8988T (cell line): ENCODE measurements at regions not wholly inside any gene's neighbourhood (a gene's known extent, or its start where the extent isn't known, plus 50 kb on each side); places are given as distances from the start of the nearest gene placed in this dataset.
"Not testable (repeated sequence)": the region's sequence is repeated elsewhere in the genome, so short reads cannot be mapped to it uniquely, and the experiment has no call there.

ENCODE experiments used
- DNase-seq: peaks from one replicate; pipeline ENCODE4 v3.0.0; 2011

DNA sequence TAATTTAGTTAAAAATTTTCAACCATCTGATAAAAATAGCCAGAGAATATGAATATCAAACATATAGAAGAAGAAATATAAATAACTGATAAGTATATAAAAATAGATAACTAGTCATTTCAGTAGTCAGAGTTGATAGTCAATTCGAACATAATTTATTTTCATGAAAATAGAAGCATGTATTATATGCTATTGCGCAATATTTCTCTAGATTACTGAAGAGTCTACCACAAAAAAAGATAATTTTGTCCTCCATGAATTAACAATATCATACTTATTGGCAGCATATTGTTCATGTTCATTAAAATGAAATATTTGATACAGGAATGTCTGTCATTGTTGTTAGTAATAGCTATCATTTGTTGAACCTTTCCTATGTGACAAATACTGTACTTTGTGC is 376.2 kb upstream of the TOM1L1 start:
- DNase-seq, result no peak

DNA sequence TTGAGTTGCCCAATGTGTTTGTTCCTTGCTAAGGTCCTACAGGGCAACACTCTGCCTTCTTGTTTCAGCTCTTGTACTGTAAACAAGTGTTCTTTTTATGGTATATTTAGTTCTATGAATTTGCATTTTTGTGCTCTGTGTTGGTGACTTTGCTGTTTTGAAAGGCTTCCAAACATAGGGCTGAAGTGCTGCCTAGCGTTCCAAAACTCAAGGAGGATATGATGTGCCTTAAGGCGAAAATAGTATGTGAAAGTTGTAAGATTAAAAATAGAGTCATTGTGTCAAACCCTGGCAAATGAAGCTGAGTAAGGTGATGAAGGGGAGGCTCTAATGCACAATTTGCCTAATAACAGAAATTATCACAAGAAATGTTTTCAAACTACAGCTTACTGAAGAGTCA is 372.7 kb upstream of the TOM1L1 start:
- DNase-seq, result no peak

DNA sequence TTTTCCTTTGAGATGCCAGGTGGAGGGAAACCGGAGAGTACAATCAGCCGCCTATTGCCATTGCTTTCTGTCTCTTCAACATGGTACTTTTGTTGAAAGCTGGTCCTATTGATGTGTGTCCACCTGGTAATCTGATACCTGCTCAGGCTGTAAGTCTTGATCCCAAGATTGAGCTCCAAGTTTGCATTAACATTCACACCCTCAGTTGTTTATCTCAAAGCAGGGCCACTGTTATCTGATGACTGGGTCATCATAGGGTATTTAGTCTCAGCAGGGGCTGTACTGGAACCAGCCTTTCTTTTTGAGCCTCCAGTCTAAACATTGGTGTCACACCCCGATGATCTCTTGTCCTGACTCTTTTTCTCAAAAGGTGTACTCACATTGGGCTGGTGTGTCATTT is 370.3 kb upstream of the TOM1L1 start:
- no peak for DNase-seq

DNA sequence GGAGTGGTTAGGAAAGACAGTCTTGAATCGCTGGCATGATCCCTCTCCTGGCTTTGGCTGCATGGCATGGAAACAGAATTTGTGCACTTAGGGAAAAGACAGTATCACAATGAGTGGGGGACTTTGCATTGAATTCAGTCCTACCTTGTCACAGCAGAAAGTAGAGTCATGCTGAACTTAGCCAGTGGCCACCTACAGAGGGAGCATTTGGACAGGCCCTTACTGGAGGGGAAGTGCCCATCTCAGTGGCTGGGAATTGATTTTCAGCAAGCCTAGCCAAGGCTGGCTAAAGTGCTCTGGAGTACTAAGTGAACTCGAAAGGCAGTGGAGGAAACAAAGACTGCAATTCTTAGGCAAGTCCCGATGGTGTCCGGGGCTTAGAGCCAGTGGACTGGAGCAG is 364.3 kb upstream of the TOM1L1 start:
- DNase-seq, result no peak

DNA sequence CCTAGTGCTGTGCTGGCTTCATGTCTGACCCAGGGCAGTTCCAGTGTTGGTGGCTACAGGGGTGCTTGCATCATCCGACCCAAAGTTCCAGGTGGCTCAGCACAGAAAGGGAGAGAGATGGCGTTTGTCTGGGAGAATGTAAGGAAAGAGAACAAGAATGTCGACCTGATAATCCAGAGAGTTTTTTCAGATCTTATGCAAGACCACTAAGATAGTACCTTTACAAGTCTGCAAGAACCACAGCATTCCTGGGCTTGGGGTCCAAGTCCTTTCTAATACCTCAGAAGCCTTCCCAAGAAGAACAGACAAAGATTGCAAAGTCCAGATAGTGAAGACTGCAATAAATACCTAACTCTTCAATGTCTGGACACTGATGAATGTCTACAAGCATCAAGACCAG is 363.0 kb upstream of the TOM1L1 start:
- DNase-seq, result no peak

DNA sequence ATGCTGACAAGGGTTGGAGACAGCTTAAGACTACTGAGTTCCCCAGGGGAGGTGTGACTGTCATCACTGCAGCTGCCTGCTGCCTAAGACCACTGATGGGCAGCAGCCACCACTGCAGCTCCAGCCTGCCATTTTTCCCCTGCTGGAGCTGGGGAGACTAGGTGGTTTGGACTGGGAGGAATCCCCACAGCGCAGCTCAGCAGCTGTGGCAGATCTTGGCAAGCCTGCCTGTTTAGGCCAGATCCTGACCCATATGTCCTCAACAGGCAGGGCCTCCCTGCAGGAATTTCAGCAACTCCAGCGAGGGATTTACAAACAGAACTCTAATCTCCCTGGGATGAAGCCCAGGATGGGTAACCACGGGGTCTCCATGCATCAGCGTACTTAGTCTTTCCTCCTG is 356.4 kb upstream of the TOM1L1 start:
- DNase-seq, result no peak

DNA sequence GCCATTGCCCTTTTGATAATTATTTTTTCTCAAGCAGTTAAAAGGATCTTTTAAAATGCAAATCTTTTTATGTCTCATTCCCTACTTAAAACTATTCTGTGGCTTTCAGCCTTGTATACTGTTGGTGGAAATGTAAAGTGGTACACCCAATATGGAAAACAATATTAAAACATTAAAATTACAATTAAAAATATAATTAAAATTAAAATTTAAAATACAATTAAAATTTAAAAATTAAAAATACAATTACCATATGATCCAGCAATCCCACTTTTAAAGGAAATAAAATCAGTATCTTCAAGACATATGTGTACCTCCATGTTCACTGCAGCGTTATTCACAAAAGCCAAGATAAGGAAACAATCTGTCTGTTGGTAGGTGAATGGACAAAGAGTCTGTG is 340.8 kb upstream of the TOM1L1 start:
- no peak for DNase-seq

DNA sequence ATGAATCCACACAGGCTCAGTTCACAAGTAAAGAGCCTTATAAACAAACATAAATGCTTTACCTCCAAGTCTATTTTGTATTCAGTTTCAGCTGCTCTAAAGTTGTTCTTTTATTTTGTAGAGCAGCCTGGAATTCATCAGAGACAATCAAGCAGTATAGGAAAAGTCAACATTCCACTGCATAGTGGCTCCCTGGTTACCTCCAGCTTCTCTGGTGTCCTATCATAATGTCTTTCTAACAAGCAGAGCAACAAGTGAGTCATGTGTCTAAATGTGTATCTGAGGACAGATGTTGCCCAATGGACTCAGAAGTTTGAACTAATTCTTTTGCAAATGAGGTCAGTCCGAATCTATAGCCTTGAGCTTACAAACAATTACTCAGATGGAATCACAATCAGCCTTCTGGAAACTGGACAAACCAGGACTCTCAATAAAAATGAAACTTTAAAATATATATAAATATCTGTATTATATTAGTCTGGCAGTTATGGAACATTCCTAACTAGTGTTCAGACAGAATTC is 292.0 kb upstream of the TOM1L1 start:
- DNase-seq, result no peak

DNA sequence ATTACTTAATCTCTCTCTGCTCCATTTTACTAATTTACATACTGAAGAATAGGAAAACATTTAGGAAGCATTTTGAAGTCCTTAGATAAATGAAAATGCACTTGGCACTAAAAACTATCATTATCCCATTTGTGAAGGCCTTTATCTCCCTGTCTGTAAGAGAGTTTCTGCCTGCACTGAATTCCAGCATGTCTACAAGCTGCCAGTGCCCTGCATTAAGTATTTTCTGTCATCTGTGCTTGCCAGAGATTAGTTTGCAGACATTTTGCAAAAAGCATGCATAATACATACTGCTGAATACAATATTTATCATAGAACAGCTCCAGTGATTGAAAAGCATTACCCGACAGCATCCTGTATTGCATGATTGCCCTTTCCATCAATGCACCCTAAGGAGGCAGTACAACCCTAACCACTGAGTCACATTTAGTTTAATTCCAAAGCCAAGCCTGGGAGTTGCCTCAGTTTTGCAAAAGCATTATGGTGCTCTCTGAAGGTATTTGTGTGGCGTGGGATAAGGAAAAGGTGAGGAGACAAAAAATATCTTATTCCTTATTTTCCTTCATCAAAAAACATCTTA is 280.2 kb upstream of the TOM1L1 start:
- no peak for DNase-seq

DNA sequence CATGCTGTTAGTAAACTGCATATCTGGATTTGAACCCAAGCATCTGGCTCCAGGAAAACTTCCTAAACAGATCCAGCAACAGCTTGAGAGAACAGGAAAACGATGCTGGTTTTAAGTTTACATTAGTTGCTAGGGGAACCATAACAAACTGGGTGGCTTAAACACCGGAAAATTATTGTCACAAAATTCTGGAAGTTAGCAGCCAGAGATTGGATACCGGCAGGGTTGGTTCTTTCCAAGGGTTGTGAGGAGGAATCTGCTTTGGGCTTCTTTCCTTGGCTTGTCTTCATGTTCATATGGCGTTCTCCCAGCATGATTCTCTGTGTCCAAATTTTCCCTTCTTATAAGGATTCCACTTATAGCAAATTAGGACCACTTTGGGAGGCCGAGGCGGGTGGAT is 276.9 kb upstream of the TOM1L1 start:
- DNase-seq, result no peak

DNA sequence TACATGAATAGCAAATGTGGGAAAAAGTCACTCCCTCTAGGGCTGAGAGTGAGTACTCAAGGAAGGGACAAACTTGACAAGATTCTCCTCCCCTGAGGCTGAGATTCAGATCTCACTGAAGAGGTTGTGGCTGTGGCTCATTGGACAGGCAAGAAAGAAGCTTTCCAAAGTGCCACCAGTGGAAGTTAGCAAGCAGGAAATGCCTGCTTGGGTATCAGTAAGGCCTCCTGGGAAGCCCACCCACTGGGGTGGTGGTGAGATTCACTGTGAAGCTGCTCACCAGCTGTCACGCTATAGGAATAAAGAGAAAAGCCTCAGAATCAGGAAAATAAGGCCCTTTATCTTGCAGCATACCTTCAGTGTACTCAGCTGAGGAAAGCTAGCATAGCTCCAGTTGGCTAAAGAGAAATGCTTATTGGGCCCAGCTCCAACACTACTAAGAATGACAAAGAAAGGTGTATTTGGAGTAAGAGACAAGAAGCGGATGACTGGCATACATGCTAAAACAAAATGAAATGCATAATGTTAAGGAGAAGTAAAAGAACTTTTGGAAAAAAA is 274.4 kb upstream of the TOM1L1 start:
- no peak for DNase-seq

DNA sequence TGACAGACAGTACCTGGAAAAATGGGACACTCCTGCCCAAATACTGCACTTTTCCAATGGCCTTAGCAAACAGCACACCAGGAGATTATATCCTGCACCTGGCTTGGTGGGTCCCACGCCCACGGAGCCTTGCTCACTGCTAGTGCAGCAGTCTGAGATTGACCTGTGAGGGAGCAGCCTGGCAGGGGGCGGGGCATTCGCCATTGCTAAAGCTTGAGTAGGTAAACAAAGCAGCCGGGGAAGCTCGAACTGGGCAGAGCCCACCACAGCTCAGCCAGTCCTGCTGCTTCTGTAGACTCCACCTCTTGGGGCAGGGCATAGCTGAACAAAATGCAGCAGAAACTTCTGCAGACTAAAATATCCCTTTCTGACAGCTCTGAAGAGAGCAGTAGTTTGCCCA is 261.2 kb upstream of the TOM1L1 start:
- DNase-seq, result not testable (repeated sequence)

DNA sequence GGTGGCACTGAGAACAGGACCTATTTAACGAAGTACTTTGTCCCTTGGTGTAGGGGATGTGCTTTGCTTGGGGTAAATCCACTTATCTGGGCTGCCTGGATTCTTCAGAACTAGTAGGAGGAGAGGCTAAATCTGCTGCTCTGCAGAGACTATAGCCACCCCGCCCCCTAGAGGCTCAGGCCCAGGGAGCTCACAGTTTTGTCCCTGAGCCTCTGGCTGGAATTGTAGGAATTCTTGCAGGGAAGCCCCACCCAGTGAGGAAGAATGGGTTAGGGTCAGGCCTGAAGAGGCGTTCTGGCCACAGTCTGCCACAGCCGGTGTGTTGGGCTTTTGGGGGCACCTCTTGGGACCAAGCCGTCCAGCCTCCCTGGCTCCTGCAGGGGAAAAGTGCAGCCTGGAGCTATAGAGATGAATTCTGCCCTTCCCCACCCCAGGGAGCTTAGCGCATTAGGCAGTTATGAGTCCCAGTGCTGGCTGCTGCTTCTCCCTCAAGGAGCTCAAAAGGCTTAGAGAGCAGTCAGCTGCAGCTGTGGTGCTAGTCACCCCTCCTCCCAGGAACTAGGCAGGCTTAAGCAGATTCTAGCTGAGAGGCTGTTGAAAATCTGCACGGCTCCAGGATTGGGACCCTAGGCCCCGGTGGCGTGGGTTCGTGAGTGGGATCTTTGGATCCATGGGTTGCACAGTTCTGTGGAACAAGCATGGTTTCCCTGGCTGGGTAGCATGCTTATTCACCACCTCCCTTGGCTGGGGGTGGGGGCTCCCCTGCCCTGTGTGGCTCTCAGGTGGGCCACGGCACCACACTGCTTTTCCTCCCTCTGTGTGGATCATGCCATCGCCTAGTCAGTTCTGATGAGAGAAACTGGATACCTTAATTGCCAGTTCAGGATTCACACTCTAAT is 237.4 kb upstream of the TOM1L1 start:
- DNase-seq, result no peak

DNA sequence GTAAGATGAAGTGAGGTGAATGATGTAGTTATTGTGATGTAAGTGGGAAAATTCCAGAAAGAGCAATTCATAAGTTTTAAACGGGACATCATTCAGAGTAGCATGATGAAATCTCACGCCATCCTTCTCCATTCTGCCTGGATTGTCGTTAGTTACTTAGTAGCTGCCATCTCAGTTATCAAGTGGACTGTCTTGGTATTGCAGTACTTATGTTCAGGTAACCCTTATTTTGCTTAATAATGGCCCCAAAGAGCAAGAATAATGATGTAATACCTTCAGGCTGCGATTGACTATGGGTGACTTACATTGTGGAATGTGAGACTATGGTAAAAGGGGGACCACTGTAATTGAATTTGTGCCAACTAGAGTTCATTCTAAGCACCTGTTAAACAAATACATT is 234.1 kb upstream of the TOM1L1 start:
- DNase-seq, result no peak

DNA sequence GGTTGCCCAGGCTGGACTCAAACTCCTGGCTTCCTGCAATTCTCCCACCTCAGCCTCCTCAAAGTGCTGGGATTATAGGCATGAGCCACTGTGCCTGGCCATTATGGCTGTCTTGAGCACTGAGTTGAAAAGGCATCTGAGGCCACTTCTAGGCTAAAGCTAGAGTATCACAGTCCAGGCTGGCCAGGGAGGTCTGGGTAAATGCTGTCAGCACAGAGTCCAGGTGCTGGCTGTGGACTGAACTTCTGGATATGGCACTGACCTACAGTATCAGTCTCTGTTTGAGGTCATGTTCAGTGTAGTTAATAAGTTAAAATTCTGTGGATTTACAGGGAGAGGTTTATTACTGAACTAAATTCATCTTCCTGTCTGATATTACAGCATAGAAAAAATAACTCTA is 222.5 kb upstream of the TOM1L1 start:
- DNase-seq, result no peak

DNA sequence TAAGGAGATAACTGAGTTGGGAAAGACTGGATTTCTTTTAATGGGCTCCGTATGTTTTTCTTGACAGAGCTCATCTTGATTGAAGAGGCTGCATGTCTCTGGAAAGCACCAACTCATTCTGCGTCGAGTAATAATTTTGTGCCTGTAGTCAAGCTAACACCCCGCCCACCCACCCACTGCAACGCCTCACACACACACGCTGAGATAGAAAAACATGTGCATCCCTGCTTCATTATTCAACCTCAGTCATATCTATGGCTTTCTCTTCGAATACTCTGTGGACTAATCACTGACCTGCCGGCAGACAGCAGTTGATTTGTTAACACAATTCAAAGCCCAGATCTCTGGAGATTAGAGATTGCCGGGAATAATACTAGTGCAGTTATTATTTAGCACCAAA is 220.2 kb upstream of the TOM1L1 start:
- no peak for DNase-seq

DNA sequence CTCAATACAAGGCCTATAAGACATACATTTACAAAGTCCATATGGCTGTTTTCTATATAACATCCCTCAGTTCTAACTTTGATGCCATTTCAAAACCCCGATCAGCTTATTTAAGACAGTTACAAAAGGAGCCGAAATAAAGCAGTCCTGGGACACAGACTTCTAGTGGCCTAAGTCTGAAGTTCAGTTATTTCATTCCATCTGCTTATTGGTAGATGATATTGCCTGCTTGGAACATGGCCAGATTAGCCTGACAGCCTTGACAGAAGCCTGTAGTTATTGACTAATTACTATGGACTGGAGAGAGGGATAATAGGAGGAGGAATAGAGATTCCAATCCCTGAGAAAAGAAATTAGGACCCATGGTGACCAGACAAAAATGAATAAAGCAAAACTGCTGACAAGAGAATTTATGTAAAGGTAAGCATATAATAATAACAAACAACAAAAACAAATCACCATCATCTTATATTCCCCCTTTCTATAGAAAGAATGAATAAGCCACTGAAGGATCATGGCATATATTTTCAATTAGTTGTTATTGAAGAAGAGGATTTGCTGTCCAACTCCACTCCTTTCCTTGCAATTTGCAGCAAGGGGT is 206.3 kb upstream of the TOM1L1 start:
- no peak for DNase-seq

DNA sequence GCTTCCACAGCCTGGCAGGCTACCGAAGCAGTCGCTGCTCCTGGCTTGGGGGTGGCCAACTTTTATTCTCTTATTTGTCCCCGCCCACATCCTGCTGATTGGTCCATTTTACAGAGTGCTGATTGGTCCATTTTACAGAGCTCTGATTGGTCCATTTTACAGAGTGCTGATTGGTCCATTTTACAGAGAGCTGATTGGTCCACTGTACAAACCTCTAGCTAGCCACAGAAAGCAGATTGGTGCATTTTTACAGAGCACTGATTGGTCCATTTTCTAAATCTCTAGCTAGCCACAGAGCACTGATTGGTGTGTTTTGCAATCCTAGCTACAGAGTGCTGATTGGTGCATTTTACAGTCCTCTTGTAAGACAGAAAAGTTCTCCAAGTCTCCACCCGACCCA is 187.9 kb upstream of the TOM1L1 start:
- DNase-seq, result not testable (repeated sequence)

DNA sequence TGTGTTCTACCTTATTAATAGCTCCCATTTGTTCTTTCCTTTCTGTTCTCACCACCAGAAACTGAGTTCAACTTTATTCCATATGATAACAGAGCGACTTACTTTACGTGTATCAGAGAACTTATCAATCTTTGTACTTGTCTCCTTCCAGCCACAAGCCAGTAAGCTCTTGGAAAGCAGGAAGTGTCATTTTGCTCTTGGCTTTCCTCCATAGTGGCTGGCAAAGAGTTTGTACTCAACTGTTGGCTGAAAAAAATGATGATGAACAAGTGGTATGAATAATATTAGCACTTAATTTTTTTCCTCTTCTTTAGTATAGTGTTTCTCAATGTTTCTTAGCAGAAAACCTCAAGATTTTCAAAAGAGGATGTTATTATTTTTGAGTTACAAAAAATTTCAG is 182.4 kb upstream of the TOM1L1 start:
- no peak for DNase-seq

DNA sequence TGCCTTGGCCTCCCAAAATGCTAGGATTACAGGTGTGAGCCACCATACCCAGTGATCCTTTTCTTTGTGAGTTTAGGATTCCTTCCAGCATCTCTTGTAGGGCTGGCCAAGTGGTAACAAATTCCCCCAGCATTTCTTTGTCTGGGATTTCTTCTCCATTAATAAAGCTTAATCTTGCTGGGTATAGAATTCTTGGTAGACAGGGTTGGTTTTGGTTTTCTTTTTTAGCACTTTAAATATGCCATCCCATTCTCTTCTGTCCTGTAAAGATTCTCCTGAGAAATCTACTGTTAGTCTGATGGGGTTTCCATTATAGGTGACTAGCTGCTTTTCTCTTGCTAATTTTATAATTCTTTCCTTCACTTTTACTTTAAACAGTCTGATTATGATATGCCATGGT is 173.0 kb upstream of the TOM1L1 start:
- no peak for DNase-seq

DNA sequence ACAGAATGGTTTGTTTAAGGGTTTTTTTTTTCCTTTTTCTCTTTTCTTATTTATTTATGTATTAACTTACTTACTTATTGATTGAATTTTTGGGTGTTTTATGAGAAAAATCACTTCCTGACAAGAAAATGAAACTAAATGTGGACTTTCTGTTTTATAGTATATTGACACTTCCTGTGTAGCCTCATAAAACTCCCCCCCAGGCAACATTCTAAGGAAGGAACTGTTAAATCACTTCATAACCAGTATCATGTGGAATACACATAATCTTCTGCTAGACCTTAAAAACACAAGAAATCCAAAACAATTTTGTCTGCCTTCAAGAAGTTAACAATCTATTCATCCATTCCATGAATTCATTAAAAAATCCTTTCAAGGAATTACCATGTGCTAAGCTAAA is 164.1 kb upstream of the TOM1L1 start:
- no peak for DNase-seq

DNA sequence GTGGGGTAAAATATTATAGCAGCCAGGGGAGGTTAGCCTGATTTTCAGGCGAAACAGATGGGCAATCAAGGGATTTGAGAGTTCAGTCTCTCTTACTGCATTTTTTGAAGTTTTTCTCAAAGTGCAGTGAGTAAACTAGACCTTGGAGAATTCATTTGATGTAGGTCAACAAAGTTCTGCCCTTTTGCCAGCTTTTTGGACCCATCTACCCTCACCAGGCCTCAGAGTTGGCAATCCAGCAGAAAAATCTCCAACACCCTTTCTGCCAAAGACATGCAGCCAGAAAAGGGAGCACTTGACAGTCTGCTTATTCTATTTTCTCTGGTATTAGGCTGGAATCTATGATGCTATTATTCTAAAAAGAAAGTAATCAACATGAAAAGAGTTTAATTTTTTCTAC is 162.2 kb upstream of the TOM1L1 start:
- DNase-seq, result no peak

DNA sequence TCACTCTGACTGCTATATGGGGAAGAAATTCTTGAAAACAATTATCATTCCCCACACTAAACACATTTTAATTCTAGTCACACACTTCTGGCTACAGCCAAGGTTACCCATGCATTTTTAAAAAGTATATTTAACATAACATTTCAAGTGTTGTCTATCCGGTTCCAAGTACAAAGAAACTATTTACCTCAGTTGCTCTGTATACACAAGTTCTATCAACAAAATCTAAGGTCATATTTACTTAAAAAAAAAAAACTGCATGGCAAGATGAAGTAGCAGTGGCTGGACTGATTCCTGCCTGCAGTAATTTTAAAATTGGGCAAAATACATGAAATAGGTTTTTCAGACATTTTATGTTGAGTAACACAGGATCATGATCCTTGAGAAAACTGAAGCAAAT is 155.9 kb upstream of the TOM1L1 start:
- DNase-seq, result no peak

DNA sequence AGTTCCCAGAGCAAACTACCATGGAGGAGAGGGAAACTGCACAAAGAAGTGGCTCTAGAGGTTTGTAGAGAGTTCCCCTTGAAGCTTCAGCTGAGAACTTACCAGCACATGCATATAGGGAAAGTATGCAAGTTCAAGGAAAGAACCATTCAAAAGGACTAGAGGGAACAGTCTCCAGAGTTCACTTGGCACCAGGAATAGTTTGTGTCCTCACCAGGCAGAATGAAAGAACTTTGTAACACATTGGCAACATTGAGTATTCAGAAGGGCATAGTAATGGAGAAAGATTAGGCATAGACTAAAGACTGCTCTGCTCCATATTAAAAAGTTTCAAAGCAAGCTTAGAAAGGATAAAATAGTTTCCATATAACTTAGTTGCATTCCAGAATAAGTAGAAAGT is 155.4 kb upstream of the TOM1L1 start:
- DNase-seq, result no peak
